LoVo (cell line): ENCODE measurements at regions not wholly inside any gene's neighbourhood (a gene's known extent, or its start where the extent isn't known, plus 50 kb on each side); places are given as distances from the start of the nearest gene placed in this dataset.

ENCODE experiments used
- DNase-seq: peaks from one replicate; pipeline ENCODE4 v3.0.0-alpha.2; 2016; ENCODE audit warnings: low spot score

- DNase-seq = no peak
Measured at GRCh38 chr10:78905015-78905956, 163.5 kb upstream of the ZMIZ1 start.

GRCh38 chr10:78905957-78906308 lies 162.8 kb upstream of the ZMIZ1 start:
- no peak for DNase-seq

- DNase-seq = no peak
Measured at GRCh38 chr10:78906734-78907390, 161.9 kb upstream of the ZMIZ1 start.

GRCh38 chr10:78907551-78908211 lies 161.1 kb upstream of the ZMIZ1 start:
- no peak for DNase-seq

- DNase-seq = no peak
Measured at GRCh38 chr10:78909221-78909620, 159.5 kb upstream of the ZMIZ1 start.

- no peak for DNase-seq
Measured at GRCh38 chr10:78910021-78910420, 158.7 kb upstream of the ZMIZ1 start.

GRCh38 chr10:78910476-78910875 lies 158.3 kb upstream of the ZMIZ1 start:
- no peak for DNase-seq

- DNase-seq = no peak
Measured at GRCh38 chr10:78910886-78911285, 157.9 kb upstream of the ZMIZ1 start.

- no peak for DNase-seq
Measured at GRCh38 chr10:78911533-78912340, 157.0 kb upstream of the ZMIZ1 start.

GRCh38 chr10:78912361-78913218 lies 156.2 kb upstream of the ZMIZ1 start:
- DNase-seq = no peak

- DNase-seq = no peak
Measured at GRCh38 chr10:78913219-78914059, 155.3 kb upstream of the ZMIZ1 start.

- no peak for DNase-seq
Measured at GRCh38 chr10:78914060-78914378, 154.7 kb upstream of the ZMIZ1 start.

- DNase-seq = no peak
Measured at GRCh38 chr10:78914502-78915189, 154.1 kb upstream of the ZMIZ1 start.

- DNase-seq = no peak
Measured at GRCh38 chr10:78915190-78915518, 153.6 kb upstream of the ZMIZ1 start.

- DNase-seq = no peak
Measured at GRCh38 chr10:78916227-78916626, 152.5 kb upstream of the ZMIZ1 start.

- no peak for DNase-seq
Measured at GRCh38 chr10:78919181-78919966, 149.4 kb upstream of the ZMIZ1 start.

GRCh38 chr10:78920011-78920410 lies 148.8 kb upstream of the ZMIZ1 start:
- DNase-seq = no peak

- DNase-seq = no peak
Measured at GRCh38 chr10:78921895-78922294, 146.9 kb upstream of the ZMIZ1 start.
